ENCODE measurements at regions not wholly inside any gene's neighbourhood (a gene's known extent, or its start where the extent isn't known, plus 50 kb on each side); places are given as distances from the start of the nearest gene placed in this dataset.
"Not testable (repeated sequence)": the region's sequence is repeated elsewhere in the genome, so short reads cannot be mapped to it uniquely, and the experiment has no call there.

- TF ChIP-seq CTCF, POLR2A (IDR thresholded peaks at IDR 0.05): not testable (repeated sequence)
Observed at GRCh38 chr6:139999661-140000060, 625.2 kb upstream of the CITED2 start.

All from Peyer's patch (tissue), 4 donors.